DOHH2 (cell line): ENCODE measurements at regions not wholly inside any gene's neighbourhood (a gene's known extent, or its start where the extent isn't known, plus 50 kb on each side); places are given as distances from the start of the nearest gene placed in this dataset.

Experiments used
- H3F3A ChIP-seq: fragments of 200-600 bp; sonication (generic), shearing (Covaris generic); 2 replicates; pipeline ENCODE4 v1.6.0; 2016; ENCODE audit warnings: antibody characterized with exemption, mild to moderate bottlenecking; ENCODE audit not compliant: control insufficient read depth, insufficient read depth
- H3K27ac ChIP-seq: fragments of 200-600 bp; sonication (generic); 2 replicates; pipeline ENCODE4 v1.5.1; 2014; ENCODE audit warnings: low read depth, mild to moderate bottlenecking, low read length, moderate library complexity
- H3K27me3 ChIP-seq: fragments of 200-600 bp; sonication (generic); 2 replicates; pipeline ENCODE4 v1.6.1; 2014; ENCODE audit warnings: mild to moderate bottlenecking, low read length, mixed read lengths; ENCODE audit not compliant: control insufficient read depth
- H3K36me3 ChIP-seq: fragments of 200-600 bp; sonication (generic); 2 replicates; pipeline ENCODE4 v1.6.1; 2014; ENCODE audit warnings: mild to moderate bottlenecking, low read length, moderate library complexity, mixed read lengths; ENCODE audit not compliant: control insufficient read depth
- H3K4me1 ChIP-seq: fragments of 200-600 bp; sonication (generic); 2 replicates; pipeline ENCODE4 v1.6.1; 2014; ENCODE audit warnings: mild to moderate bottlenecking, low read length, mixed read lengths; ENCODE audit not compliant: control insufficient read depth
- H3K4me2 ChIP-seq: fragments of 200-600 bp; sonication (generic); 2 replicates; pipeline ENCODE4 v1.6.0; 2014; ENCODE audit warnings: mild to moderate bottlenecking, low read length, moderate library complexity
- H3K4me3 ChIP-seq: fragments of 200-600 bp; sonication (generic); 2 replicates; pipeline ENCODE4 v1.5.1; 2014; ENCODE audit warnings: mild to moderate bottlenecking, low read length, mixed read lengths
- H3K79me2 ChIP-seq: fragments of 200-600 bp; sonication (generic); 2 replicates; pipeline ENCODE4 v1.6.1; 2014; ENCODE audit warnings: mild to moderate bottlenecking, low read length, mixed read lengths; ENCODE audit not compliant: control insufficient read depth
- H3K9me2 ChIP-seq: fragments of 200-600 bp; sonication (generic); replicated peaks from 2 replicates; pipeline ENCODE4 v1.6.1; 2014; ENCODE audit warnings: mild to moderate bottlenecking, low read length, mixed read lengths; ENCODE audit not compliant: control insufficient read depth
- H3K9me3 ChIP-seq: fragments of 200-600 bp; sonication (generic); 2 replicates; pipeline ENCODE4 v1.6.1; 2014; ENCODE audit warnings: antibody characterized with exemption, low read length, mixed read lengths; ENCODE audit not compliant: control insufficient read depth, insufficient read depth
- H4K20me1 ChIP-seq: fragments of 200-600 bp; sonication (generic); 2 replicates; pipeline ENCODE4 v1.6.0; 2014; ENCODE audit warnings: low read depth, mild to moderate bottlenecking, antibody characterized with exemption, low read length, moderate library complexity; ENCODE audit not compliant: control insufficient read depth, insufficient read depth
- CTCF ChIP-seq: fragments of 200-600 bp; sonication (generic); IDR thresholded peaks from one replicate; pipeline ENCODE4 v1.5.1; 2014; ENCODE audit warnings: antibody characterized with exemption, mild to moderate bottlenecking, low read depth, low read length; ENCODE audit not compliant: poor library complexity, severe bottlenecking
- EZH2phosphoT487 ChIP-seq: fragments of 200-600 bp; sonication (generic); IDR thresholded peaks from 2 replicates; pipeline ENCODE4 v1.6.1; 2017; ENCODE audit warnings: borderline replicate concordance, mild to moderate bottlenecking, antibody characterized with exemption, low read length, moderate library complexity, mixed read lengths

- Histone ChIP-seq H3K27me3 (no peaks in the 10 kb centered on the region), H3K36me3 (no peaks in the 10 kb centered on the region), H3K4me2 (no peak overlapping the region), H3K4me1 (no peaks in the 10 kb centered on the region), H3F3A (no peaks in the 10 kb centered on the region), H3K9me3 (no peaks in the 10 kb centered on the region; the same call in 1 of the 2 replicates), H3K4me3 (no peak overlapping the region), H3K79me2 (no peaks in the 10 kb centered on the region), H4K20me1 (no peaks in the 10 kb centered on the region), H3K9me2 (no peaks in the 10 kb centered on the region), H3K27ac (no peak overlapping the region)
- TF ChIP-seq CTCF (no peak), EZH2phosphoT487 (no peak)
These were observed 577.5 kb upstream of the WWC1 start for GRCh38 chr5:167713896-167714295.

GRCh38 chr5:167716126-167716775 is 575.2 kb upstream of the WWC1 start:
- Histone ChIP-seq H3K79me2 (no peaks in the 10 kb centered on the region), H3F3A (no peaks in the 10 kb centered on the region), H4K20me1 (no peaks in the 10 kb centered on the region), H3K9me2 (no peaks in the 10 kb centered on the region), H3K27me3 (no peaks in the 10 kb centered on the region), H3K9me3 (no peaks in the 10 kb centered on the region; the same call in 1 of the 2 replicates), H3K36me3 (no peaks in the 10 kb centered on the region), H3K4me1 (no peaks in the 10 kb centered on the region), H3K27ac (no peak overlapping the region), H3K4me2 (no peak overlapping the region), H3K4me3 (no peak overlapping the region)
- TF ChIP-seq EZH2phosphoT487 (no peak), CTCF (no peak)

GRCh38 chr5:167720259-167720658 is 571.2 kb upstream of the WWC1 start:
- H3K4me2 ChIP-seq, result no peak overlapping the region
- TF ChIP-seq CTCF, result no peak
- no peak for TF ChIP-seq EZH2phosphoT487
- H3F3A ChIP-seq, result no peaks in the 10 kb centered on the region
- H3K4me3 ChIP-seq, result no peak overlapping the region
- H4K20me1 ChIP-seq, result no peaks in the 10 kb centered on the region
- H3K4me1 ChIP-seq, result no peaks in the 10 kb centered on the region
- H3K27me3 ChIP-seq, result no peaks in the 10 kb centered on the region
- no peaks in the 10 kb centered on the region for H3K9me2 ChIP-seq
- H3K79me2 ChIP-seq, result no peaks in the 10 kb centered on the region
- H3K9me3 ChIP-seq, result no peaks in the 10 kb centered on the region
- no peaks in the 10 kb centered on the region for H3K36me3 ChIP-seq
- H3K27ac ChIP-seq, result no peak overlapping the region
